Omental fat pad (tissue), 3 donors: ENCODE measurements at regions not wholly inside any gene's neighbourhood (a gene's known extent, or its start where the extent isn't known, plus 50 kb on each side); places are given as distances from the start of the nearest gene placed in this dataset.

Source experiments
- ATAC-seq: fragments of 150-250 bp; one replicate; pipeline ENCODE4 v1.9.1; 2016; ENCODE audit warnings: mild to moderate bottlenecking, moderate library complexity; ENCODE audit not compliant: low FRiP score
- DNase-seq: peaks from one replicate; pipeline ENCODE4 v3.0.0-alpha.2; 2019; ENCODE audit warnings: low spot score
- CTCF ChIP-seq, 3 donors: fragments of 450-650 bp; IDR thresholded peaks; one replicate each; pipeline ENCODE4 v1.5.1; 2016 to 2017; ENCODE audit warnings: antibody characterized with exemption in 3 of 3, mild to moderate bottlenecking in 3 of 3, moderate library complexity in 2 of 3

GRCh38 chr22:22746963-22747933 is 102.8 kb downstream of the GGTLC2 start:
- no peak for TF ChIP-seq CTCF (IDR thresholded peaks at IDR 0.05)
- no peak for DNase-seq
- ATAC-seq = no peak

- no peak for TF ChIP-seq CTCF (IDR thresholded peaks at IDR 0.05)
- ATAC-seq (peak; percentile 52), DNase-seq (no peak)
These were observed 103.9 kb downstream of the GGTLC2 start for GRCh38 chr22:22748297-22748743.

- DNase-seq (no peak), ATAC-seq (no peak)
- no peak for TF ChIP-seq CTCF (IDR thresholded peaks at IDR 0.05)
These were observed 104.3 kb downstream of the GGTLC2 start for GRCh38 chr22:22748756-22749155.

- no peak for DNase-seq
- ATAC-seq = no peak
- TF ChIP-seq CTCF (IDR thresholded peaks at IDR 0.05) = no peak
These were observed 104.8 kb downstream of the GGTLC2 start for GRCh38 chr22:22749167-22749758.

GRCh38 chr22:22750335-22751042 is 106.1 kb downstream of the GGTLC2 start:
- ATAC-seq (no peak), DNase-seq (no peak)
- TF ChIP-seq CTCF (IDR thresholded peaks at IDR 0.05) = no peak

GRCh38 chr22:22751043-22751603 is 106.7 kb downstream of the GGTLC2 start:
- no peak for TF ChIP-seq CTCF (IDR thresholded peaks at IDR 0.05)
- DNase-seq (no peak), ATAC-seq (no peak)
